T-cell (primary cell): ENCODE measurements at regions not wholly inside any gene's neighbourhood (a gene's known extent, or its start where the extent isn't known, plus 50 kb on each side); places are given as distances from the start of the nearest gene placed in this dataset.
"Not testable (repeated sequence)": the region's sequence is repeated elsewhere in the genome, so short reads cannot be mapped to it uniquely, and the experiment has no call there.

Experiments
- ATAC-seq, 4 experiments: fragments of 200-7000 bp in 3 of 4; fragments of 150-1000 bp in 1 of 4; cut with Tn5 transposase; replicated peaks in 1 of 4; 1 replicate in 3 of 4; 2 replicates in 1 of 4; pipeline ENCODE4 v1.10.0; 2021; ENCODE audit warnings: moderate library complexity in 3 of 4, mild to moderate bottlenecking in 2 of 4, moderate number of reproducible peaks in 1 of 4
- CTCF ChIA-PET, 2 donors: fragments of 300-600 bp; sonication (Branson Sonifier 250); formaldehyde crosslinking; loops; one replicate each; lab custom pipeline; 2022; ENCODE audit warnings: antibody characterized with exemption in 2 of 2; lab: Charles Lee
- POLR2A ChIA-PET, 2 donors: fragments of 300-600 bp; sonication (Branson Sonifier 250); formaldehyde crosslinking; loops; one replicate each; lab custom pipeline; 2022; ENCODE audit warnings: antibody characterized with exemption in 2 of 2; lab: Charles Lee
- DNase-seq, 35 experiments: peaks; one replicate each; pipeline versions ENCODE4 v3.0.0 to v3.0.0-alpha.2; 2013 to 2023
- H3K27ac ChIP-seq: one replicate; pipeline ENCODE4 v1.5.1; 2013; ENCODE audit warnings: low read length
- H3K27me3 ChIP-seq, 2 experiments: replicated peaks in 1 of 2; 1 replicate in 1 of 2; 2 replicates in 1 of 2; pipeline versions ENCODE4 v1.6.1 to v1.7.0; 2013; ENCODE audit warnings: low read length in 1 of 2, mixed read lengths in 1 of 2; ENCODE audit not compliant: control insufficient read depth in 2 of 2, insufficient read depth in 2 of 2; ENCODE audit errors: extremely low read depth in 1 of 2
- H3K36me3 ChIP-seq, 2 donors: 1 replicate in 1 of 2; 2 replicates in 1 of 2; pipeline versions ENCODE4 v1.6.1 to v1.7.0; 2013; ENCODE audit warnings: low read length in 1 of 2; ENCODE audit not compliant: control insufficient read depth in 2 of 2, insufficient read depth in 1 of 2; ENCODE audit errors: extremely low read depth in 1 of 2
- H3K4me1 ChIP-seq, 2 experiments: 1 replicate in 1 of 2; 2 replicates in 1 of 2; pipeline versions ENCODE4 v1.6.1 to v1.7.0; 2013; ENCODE audit warnings: low read length in 2 of 2, mixed read lengths in 1 of 2; ENCODE audit not compliant: insufficient read depth in 2 of 2, control insufficient read depth in 1 of 2; ENCODE audit errors: extremely low read depth in 1 of 2
- H3K4me3 ChIP-seq, 2 donors: 1 replicate in 1 of 2; 2 replicates in 1 of 2; pipeline versions ENCODE4 v1.5.1 to v1.7.0; 2013; ENCODE audit warnings: mild to moderate bottlenecking in 2 of 2, low read length in 1 of 2, moderate library complexity in 1 of 2; ENCODE audit not compliant: control insufficient read depth in 1 of 2; ENCODE audit errors: extremely low read depth in 1 of 2
- H3K9me3 ChIP-seq: 2 replicates; pipeline ENCODE4 v1.7.0; 2013
- H3K27ac Mint-ChIP-seq, 2 donors: one replicate each; pipeline ENCODE4 v1.8.0; 2020 to 2021; ENCODE audit warnings: mild to moderate bottlenecking in 2 of 2, mixed read lengths in 2 of 2
- H3K27me3 Mint-ChIP-seq, 2 donors: one replicate each; pipeline ENCODE4 v1.8.0; 2021 to 2022; ENCODE audit warnings: mixed read lengths in 2 of 2
- H3K36me3 Mint-ChIP-seq: one replicate; pipeline ENCODE4 v1.8.0; 2021; ENCODE audit warnings: mixed read lengths
- H3K4me1 Mint-ChIP-seq, 3 donors: one replicate each; pipeline ENCODE4 v1.8.0; 2020 to 2022; ENCODE audit warnings: mixed read lengths in 3 of 3, mild to moderate bottlenecking in 1 of 3
- H3K4me3 Mint-ChIP-seq, 3 donors: one replicate each; pipeline ENCODE4 v1.8.0; 2020 to 2022; ENCODE audit warnings: mild to moderate bottlenecking in 3 of 3, mixed read lengths in 3 of 3, moderate library complexity in 3 of 3
- H3K9me3 Mint-ChIP-seq, 3 donors: one replicate each; pipeline ENCODE4 v1.8.0; 2020 to 2022; ENCODE audit warnings: mixed read lengths in 3 of 3
- WGBS: methylation state at CpG from one replicate; pipeline ENCODE4 v1.1.5; 2013; ENCODE audit warnings: missing lambda C conversion rate; ENCODE audit not compliant: insufficient coverage; 5-methylcytosine and 5-hydroxymethylcytosine counted together

DNA sequence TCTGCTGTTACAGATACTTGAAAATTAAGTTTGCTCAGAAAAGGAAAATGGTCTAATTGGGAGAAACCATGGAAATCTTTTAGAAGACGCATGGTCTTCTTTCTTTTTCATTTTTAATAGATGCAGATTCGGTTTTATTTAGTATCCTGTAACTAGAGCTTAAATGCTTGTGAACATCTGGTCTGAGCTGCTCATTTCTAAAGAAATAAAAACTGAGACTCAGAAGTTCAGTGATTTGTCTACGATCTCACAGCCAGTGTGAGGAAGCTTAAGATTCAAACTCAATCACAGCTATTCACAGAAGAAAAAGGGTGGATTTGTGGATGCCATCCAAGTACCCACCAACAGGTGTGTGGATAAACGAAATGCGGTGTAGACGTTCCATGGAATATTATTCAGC is 80.0 kb upstream of the TIAM1 start:
- Histone ChIP-seq H3K36me3 (no peaks in the 10 kb centered on the region), H3K27me3 (no peaks in the 10 kb centered on the region), H3K9me3 (no peaks in the 10 kb centered on the region), H3K4me1 (peaks cover 0 to 4% of the 10 kb centered on the region in 2 experiments), H3K27ac (no peak overlapping the region), H3K4me3 (no peak overlapping the region)
- Mint-ChIP-seq H3K36me3 (no peaks in the 10 kb centered on the region), H3K4me1 (peaks cover 5 to 13% (median 10%) of the 10 kb centered on the region in 3 donors), H3K27ac (no peak overlapping the region), H3K27me3 (no peaks in the 10 kb centered on the region), H3K9me3 (no peaks in the 10 kb centered on the region), H3K4me3 (no peak overlapping the region)
- ATAC-seq (no peak), DNase-seq (no peak)
- no CpG with 5 or more reads among the region's 6 CpGs for WGBS
- POLR2A ChIA-PET, result no interaction called here
- CTCF ChIA-PET, result no interaction called here

DNA sequence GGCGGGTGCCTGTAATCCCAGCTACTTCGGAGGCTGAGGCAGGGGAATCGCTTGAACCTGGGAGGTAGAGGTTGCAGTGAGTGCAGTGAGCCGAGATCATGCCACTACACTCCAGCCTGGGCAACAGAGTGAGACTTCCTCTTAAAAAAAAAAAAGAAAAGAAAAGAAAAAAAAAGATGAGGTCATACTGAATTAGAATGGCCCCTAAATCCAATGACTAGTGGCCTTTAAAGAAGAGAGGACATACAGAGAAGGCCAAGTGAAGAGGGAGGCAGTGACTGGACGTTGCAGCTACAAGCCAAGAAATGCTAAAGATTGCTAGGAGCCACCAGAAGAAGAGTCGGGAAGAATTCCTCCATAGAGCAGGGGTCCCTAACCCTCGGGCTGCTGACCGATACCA is 76.9 kb upstream of the TIAM1 start:
- Mint-ChIP-seq H3K27me3 (no peaks in the 10 kb centered on the region), H3K9me3 (peaks cover 0 to 3% (median 0%) of the 10 kb centered on the region in 3 donors), H3K4me3 (no peak overlapping the region), H3K36me3 (peaks cover 4% of the 10 kb centered on the region), H3K4me1 (peaks cover 0 to 6% (median 6%) of the 10 kb centered on the region in 3 donors), H3K27ac (no peak overlapping the region)
- no peak for ATAC-seq
- ChIA-PET CTCF (no interaction called here), POLR2A (no interaction called here)
- Histone ChIP-seq H3K27ac (no peak overlapping the region), H3K27me3 (no peaks in the 10 kb centered on the region), H3K4me1 (no peaks in the 10 kb centered on the region), H3K36me3 (no peaks in the 10 kb centered on the region), H3K9me3 (no peaks in the 10 kb centered on the region), H3K4me3 (no peak overlapping the region)
- WGBS, result 88% methylated on average over 4 of the region's 8 CpGs
- no peak for DNase-seq

DNA sequence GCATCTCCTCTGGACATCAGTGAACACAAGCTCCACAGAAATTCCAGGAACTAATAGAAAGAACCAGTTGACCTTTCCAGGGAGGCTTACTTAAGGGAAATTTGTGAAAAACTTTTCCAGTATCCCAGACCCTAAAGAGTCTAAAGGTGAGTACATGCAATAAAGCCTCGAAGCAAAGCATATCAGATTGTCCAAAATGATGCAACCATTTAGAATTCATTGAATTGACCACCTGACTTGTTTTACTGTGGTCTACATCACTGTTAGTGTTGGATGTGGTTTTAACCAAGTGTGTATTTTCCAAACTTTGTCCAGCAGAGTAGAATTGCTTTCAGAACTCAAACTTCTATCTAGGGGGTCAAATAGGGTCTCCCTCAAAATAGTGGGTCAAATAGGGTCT is 76.3 kb upstream of the TIAM1 start:
- H3K27ac Mint-ChIP-seq, result no peak overlapping the region
- Histone ChIP-seq H3K27ac (no peak overlapping the region), H3K4me1 (no peaks in the 10 kb centered on the region), H3K36me3 (no peaks in the 10 kb centered on the region), H3K4me3 (no peak overlapping the region), H3K27me3 (no peaks in the 10 kb centered on the region), H3K9me3 (no peaks in the 10 kb centered on the region)
- H3K4me3 Mint-ChIP-seq, result no peak overlapping the region
- H3K27me3 Mint-ChIP-seq, result no peaks in the 10 kb centered on the region
- POLR2A ChIA-PET, result no interaction called here
- ATAC-seq, result no peak
- WGBS, result no CpG with 5 or more reads among the region's 1 CpG
- H3K9me3 Mint-ChIP-seq, result peaks cover 0 to 3% (median 0%) of the 10 kb centered on the region in 3 donors
- H3K4me1 Mint-ChIP-seq, result peaks cover 0 to 6% (median 6%) of the 10 kb centered on the region in 3 donors
- DNase-seq, result no peak
- CTCF ChIA-PET, result no interaction called here
- peaks cover 4% of the 10 kb centered on the region for H3K36me3 Mint-ChIP-seq

DNA sequence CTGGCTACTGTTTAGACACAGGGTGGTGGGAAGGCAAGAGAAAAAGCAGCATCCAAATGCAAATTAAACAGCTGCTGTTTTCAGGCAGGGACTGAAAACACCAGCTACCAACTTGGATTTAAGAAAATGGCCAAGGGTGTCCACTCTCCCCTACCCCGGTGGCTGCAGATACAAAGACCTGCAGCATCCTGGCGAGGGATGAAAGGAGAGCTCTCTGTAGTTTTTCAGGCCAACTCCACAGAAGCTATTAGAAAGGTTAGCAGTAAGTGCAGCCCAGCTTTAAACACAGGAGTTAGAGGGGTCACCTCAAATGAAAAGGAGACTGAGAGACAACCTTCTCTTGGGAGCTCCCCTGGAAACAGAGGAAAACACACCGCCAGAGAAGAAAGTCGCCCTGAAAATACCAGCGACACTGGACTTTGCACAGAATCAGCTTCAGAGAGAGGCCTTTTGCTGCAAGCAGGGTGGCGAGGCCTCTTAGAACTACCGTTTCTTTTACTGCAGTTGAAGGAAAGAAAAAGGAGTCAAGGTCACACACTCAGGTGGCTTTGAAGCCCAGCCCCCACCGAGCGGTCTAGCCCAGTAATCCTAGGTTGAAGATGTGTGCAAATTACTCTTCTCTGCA is 74.4 kb upstream of the TIAM1 start:
- H3K36me3 ChIP-seq, result no peaks in the 10 kb centered on the region
- Mint-ChIP-seq H3K27ac (no peak overlapping the region), H3K9me3 (peaks cover 0 to 3% (median 0%) of the 10 kb centered on the region in 3 donors), H3K4me3 (no peak overlapping the region), H3K27me3 (no peaks in the 10 kb centered on the region), H3K36me3 (peaks cover 4% of the 10 kb centered on the region), H3K4me1 (peaks cover 0 to 3% (median 0%) of the 10 kb centered on the region in 3 donors)
- H3K27ac ChIP-seq, result no peak overlapping the region
- DNase-seq (no peak), ATAC-seq (no peak)
- no peak overlapping the region for H3K4me3 ChIP-seq
- H3K9me3 ChIP-seq, result no peaks in the 10 kb centered on the region
- CTCF ChIA-PET, result interaction anchor here (0.6 kb wide), 2 partner anchors 8 to 162 kb away, joined by 3 read pairs; no protein-coding TSS in a partner anchor
- 96% methylated on average over 3 of the region's 9 CpGs for WGBS
- H3K27me3 ChIP-seq, result no peaks in the 10 kb centered on the region
- no peaks in the 10 kb centered on the region for H3K4me1 ChIP-seq
- POLR2A ChIA-PET, result no interaction called here

DNA sequence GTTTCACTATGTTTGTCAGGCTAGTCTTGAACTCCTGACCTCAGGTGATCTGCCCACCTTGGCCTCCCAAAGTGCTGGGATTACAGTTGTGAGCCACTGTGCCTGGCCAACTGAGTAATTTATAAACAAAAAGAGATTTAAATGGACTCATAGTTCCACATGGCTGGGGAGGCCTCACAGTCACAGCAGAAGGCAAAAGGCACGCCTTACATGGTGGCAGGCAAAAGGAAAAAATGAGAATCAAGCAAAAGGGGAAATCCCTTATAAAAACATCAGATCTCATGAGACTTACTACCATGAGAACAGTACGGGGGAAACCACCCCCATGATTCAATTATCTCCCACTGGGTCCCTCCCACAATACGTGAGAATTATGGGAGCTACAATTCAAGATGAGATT is 73.2 kb upstream of the TIAM1 start:
- H3K9me3 ChIP-seq, H3K27ac Mint-ChIP-seq, H3K36me3 ChIP-seq, H3K9me3 Mint-ChIP-seq, ATAC-seq, H3K36me3 Mint-ChIP-seq, H3K27me3 Mint-ChIP-seq, H3K4me3 ChIP-seq, DNase-seq, H3K4me3 Mint-ChIP-seq, CTCF ChIA-PET, H3K27me3 ChIP-seq, POLR2A ChIA-PET, H3K4me1 Mint-ChIP-seq, H3K27ac ChIP-seq, H3K4me1 ChIP-seq: not testable (repeated sequence)
- WGBS, result no CpG with 5 or more reads among the region's 3 CpGs

DNA sequence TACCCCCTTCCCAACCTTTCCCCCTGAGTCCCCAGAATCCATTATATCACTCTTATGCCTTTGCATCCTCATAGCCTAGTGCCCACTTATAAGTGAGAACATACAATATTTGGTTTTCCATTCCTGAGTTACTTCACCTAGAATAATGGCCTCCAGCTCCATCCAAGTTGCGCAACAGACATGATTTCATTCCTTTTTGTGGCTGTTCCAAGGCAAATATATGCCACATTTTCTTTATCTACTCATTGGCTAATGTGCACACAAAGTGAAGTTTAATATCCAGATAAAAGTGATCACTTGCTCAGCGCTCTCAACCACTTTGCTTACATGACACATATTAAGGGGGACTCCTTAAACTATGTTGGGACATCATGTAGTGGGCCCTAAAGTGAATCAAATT is 72.4 kb upstream of the TIAM1 start:
- Mint-ChIP-seq H3K27me3 (no peaks in the 10 kb centered on the region), H3K4me1 (peaks cover 0 to 5% (median 2%) of the 10 kb centered on the region in 3 donors), H3K4me3 (no peak overlapping the region), H3K36me3 (peaks cover 4% of the 10 kb centered on the region), H3K27ac (no peak overlapping the region), H3K9me3 (peaks cover 0 to 3% (median 0%) of the 10 kb centered on the region in 3 donors)
- ATAC-seq (no peak), DNase-seq (no peak)
- Histone ChIP-seq H3K4me1 (no peaks in the 10 kb centered on the region), H3K27ac (no peak overlapping the region), H3K9me3 (no peaks in the 10 kb centered on the region), H3K36me3 (no peaks in the 10 kb centered on the region), H3K4me3 (no peak overlapping the region), H3K27me3 (no peaks in the 10 kb centered on the region)
- ChIA-PET CTCF (no interaction called here), POLR2A (interaction anchor here in 1 of 2 donors (0.6 kb wide), 1 partner anchor 9 kb away, joined by 3 read pairs; no protein-coding TSS in a partner anchor)
- 100% methylated on average over 1 of the region's 2 CpGs for whole genome bisulfite sequencing
